ENCODE measurements at regions not wholly inside any gene's neighbourhood (a gene's known extent, or its start where the extent isn't known, plus 50 kb on each side); places are given as distances from the start of the nearest gene placed in this dataset.

- no peak for DNase-seq (ENCODE audit: low read depth)
- no peak for TF ChIP-seq CTCF (IDR thresholded peaks at IDR 0.05; ENCODE audit: low read depth, low read length)
- no peak for TF ChIP-seq POLR2A (IDR thresholded peaks at IDR 0.05; ENCODE audit: extremely low read depth, insufficient read length)
- no peak overlapping the region for H3K4me3 ChIP-seq (ENCODE audit: low read depth, low read length)
Observed at GRCh38 chr18:78583739-78584458, 395.7 kb upstream of the SALL3 start.

- TF ChIP-seq MYC (IDR thresholded peaks at IDR 0.05; ENCODE audit: low read depth, low read length) (no peak), MAX (IDR thresholded peaks at IDR 0.05; ENCODE audit: low read depth, low read length) (no peak), POLR2A (IDR thresholded peaks at IDR 0.05; ENCODE audit: extremely low read depth, insufficient read length) (no peak), CTCF (IDR thresholded peaks at IDR 0.05; ENCODE audit: low read depth, low read length) (no peak)
- no peak for DNase-seq (ENCODE audit: low read depth)
- H3K4me3 ChIP-seq (ENCODE audit: low read depth, low read length), result no peak overlapping the region
Observed at GRCh38 chr18:78584459-78585022, 395.1 kb upstream of the SALL3 start.

GRCh38 chr18:78586586-78586985 lies 393.0 kb upstream of the SALL3 start:
- TF ChIP-seq MYC (IDR thresholded peaks at IDR 0.05; ENCODE audit: low read depth, low read length), result no peak
- no peak for TF ChIP-seq MAX (IDR thresholded peaks at IDR 0.05; ENCODE audit: low read depth, low read length)
- TF ChIP-seq POLR2A (IDR thresholded peaks at IDR 0.05; ENCODE audit: extremely low read depth, insufficient read length), result no peak
- TF ChIP-seq CTCF (IDR thresholded peaks at IDR 0.05; ENCODE audit: low read depth, low read length), result no peak
- DNase-seq (ENCODE audit: low read depth), result no peak
- no peak overlapping the region for H3K4me3 ChIP-seq (ENCODE audit: low read depth, low read length)

GRCh38 chr18:78587096-78587495 lies 392.5 kb upstream of the SALL3 start:
- TF ChIP-seq MYC (IDR thresholded peaks at IDR 0.05; ENCODE audit: low read depth, low read length) (no peak), MAX (IDR thresholded peaks at IDR 0.05; ENCODE audit: low read depth, low read length) (no peak), POLR2A (IDR thresholded peaks at IDR 0.05; ENCODE audit: extremely low read depth, insufficient read length) (no peak), CTCF (IDR thresholded peaks at IDR 0.05; ENCODE audit: low read depth, low read length) (no peak)
- no peak for DNase-seq (ENCODE audit: low read depth)
- H3K4me3 ChIP-seq (ENCODE audit: low read depth, low read length), result no peak overlapping the region

GRCh38 chr18:78587626-78588600 lies 391.7 kb upstream of the SALL3 start:
- no peak for DNase-seq (ENCODE audit: low read depth)
- H3K4me3 ChIP-seq (ENCODE audit: low read depth, low read length), result no peak overlapping the region
- TF ChIP-seq MAX (IDR thresholded peaks at IDR 0.05; ENCODE audit: low read depth, low read length), result no peak
- TF ChIP-seq POLR2A (IDR thresholded peaks at IDR 0.05; ENCODE audit: extremely low read depth, insufficient read length), result no peak
- no peak for TF ChIP-seq CTCF (IDR thresholded peaks at IDR 0.05; ENCODE audit: low read depth, low read length)
- no peak for TF ChIP-seq MYC (IDR thresholded peaks at IDR 0.05; ENCODE audit: low read depth, low read length)
